PC-9 (cell line): ENCODE measurements at regions not wholly inside any gene's neighbourhood (a gene's known extent, or its start where the extent isn't known, plus 50 kb on each side); places are given as distances from the start of the nearest gene placed in this dataset.

Experiments used
- BruUV-seq: library from RNA; stranded (reverse); fragments of 400-500 nt; replicated peaks from 2 replicates; lab custom pipeline; 2021; lab: Mats Ljungman, UMichigan
- CTCF ChIA-PET: fragments of 300-600 bp; sonication (Branson Sonifier 250); formaldehyde crosslinking; loops from one replicate; lab custom pipeline; 2022; ENCODE audit warnings: antibody characterized with exemption; lab: Charles Lee
- POLR2A ChIA-PET: fragments of 300-600 bp; sonication (Branson Sonifier 250); formaldehyde crosslinking; loops from one replicate; lab custom pipeline; 2022; ENCODE audit warnings: antibody characterized with exemption; ENCODE audit not compliant: unreplicated experiment; lab: Charles Lee
- DNase-seq, 2 experiments: peaks; one replicate each; pipeline versions ENCODE4 v3.0.0 to v3.0.0-alpha.2; 2015 to 2022; ENCODE audit warnings: mixed read lengths in 1 of 2
- H2AFZ ChIP-seq: fragments of 200-600 bp; sonication (generic); 2 replicates; pipeline ENCODE4 v1.8.1; 2017; ENCODE audit warnings: antibody characterized with exemption
- H3F3A ChIP-seq: fragments of 200-600 bp; sonication (generic); 2 replicates; pipeline ENCODE4 v1.8.1; 2017; ENCODE audit warnings: antibody characterized with exemption, mild to moderate bottlenecking, low read depth; ENCODE audit not compliant: insufficient read depth
- H3K27ac ChIP-seq: fragments of 200-600 bp; sonication (generic); 2 replicates; pipeline ENCODE4 v1.6.1; 2016; ENCODE audit warnings: mixed run types
- H3K27me3 ChIP-seq: fragments of 200-600 bp; sonication (generic); 2 replicates; pipeline ENCODE4 v1.6.1; 2016; ENCODE audit warnings: low read depth, mixed run types; ENCODE audit not compliant: insufficient read depth
- H3K36me3 ChIP-seq: fragments of 200-600 bp; sonication (generic); 2 replicates; pipeline ENCODE4 v1.6.1; 2016; ENCODE audit warnings: low read depth, mixed run types
- H3K4me1 ChIP-seq: fragments of 200-600 bp; sonication (generic); replicated peaks from 2 replicates; pipeline ENCODE4 v1.6.1; 2016; ENCODE audit warnings: mixed run types; ENCODE audit not compliant: insufficient read depth
- H3K4me2 ChIP-seq: fragments of 200-600 bp; sonication (generic); 2 replicates; pipeline ENCODE4 v1.6.1; 2017; ENCODE audit warnings: mixed run types
- H3K4me3 ChIP-seq: fragments of 200-600 bp; sonication (generic); 2 replicates; pipeline ENCODE4 v1.6.1; 2016; ENCODE audit warnings: mixed run types
- H3K79me2 ChIP-seq: fragments of 200-600 bp; sonication (generic); 2 replicates; pipeline ENCODE4 v1.6.1; 2017; ENCODE audit warnings: low read depth, mixed run types
- H3K9me2 ChIP-seq: fragments of 200-600 bp; sonication (generic); 2 replicates; pipeline ENCODE4 v1.8.1; 2017; ENCODE audit warnings: mild to moderate bottlenecking; ENCODE audit not compliant: insufficient read depth
- H3K9me3 ChIP-seq: fragments of 200-600 bp; sonication (generic); 2 replicates; pipeline ENCODE4 v1.8.1; 2016; ENCODE audit warnings: low read depth; ENCODE audit not compliant: insufficient read depth
- H4K20me1 ChIP-seq: fragments of 200-600 bp; sonication (generic); 2 replicates; pipeline ENCODE4 v1.8.1; 2017; ENCODE audit not compliant: insufficient read depth
- CTCF ChIP-seq: fragments of 200-600 bp; sonication (generic); conservative IDR thresholded peaks from 2 replicates; pipeline ENCODE4 v1.6.1; 2017; ENCODE audit warnings: mixed run types, antibody characterized with exemption, mild to moderate bottlenecking, moderate library complexity
- EZH2 ChIP-seq: fragments of 200-600 bp; sonication (generic); IDR thresholded peaks from 2 replicates; pipeline ENCODE4 v1.8.0; 2017; ENCODE audit warnings: antibody characterized with exemption, low read depth
- intact Hi-C: fragments of 100-400 bp; cut with micrococcal nuclease; formaldehyde crosslinking; loops from one replicate; pipeline ENCODE4 v1.10.0; 2022; ENCODE audit not compliant: unreplicated experiment

- no peaks in the 10 kb centered on the region for H3K4me1 ChIP-seq
- no peaks in the 10 kb centered on the region for H3K9me2 ChIP-seq
- DNase-seq, result no peak
- no peaks in the 10 kb centered on the region for H4K20me1 ChIP-seq
- ChIA-PET CTCF (no interaction called here), POLR2A (no interaction called here)
- intact Hi-C loops, result no loop called here
- no peaks in the 10 kb centered on the region for H3K36me3 ChIP-seq
- H3K27me3 ChIP-seq, result peaks cover 88% of the 10 kb centered on the region
- no TSS peak for BruUV-seq
- H3F3A ChIP-seq, result no peaks in the 10 kb centered on the region
- no peak overlapping the region for H3K4me2 ChIP-seq
- H3K4me3 ChIP-seq, result no peak overlapping the region
- H3K27ac ChIP-seq, result no peak overlapping the region
- H2AFZ ChIP-seq, result no peak overlapping the region
- H3K9me3 ChIP-seq, result no peaks in the 10 kb centered on the region
- TF ChIP-seq EZH2 (no peak), CTCF (no peak)
- H3K79me2 ChIP-seq, result no peaks in the 10 kb centered on the region
These were observed 104.9 kb upstream of the MYL2 start for GRCh38 chr12:111025301-111025700.

DNA sequence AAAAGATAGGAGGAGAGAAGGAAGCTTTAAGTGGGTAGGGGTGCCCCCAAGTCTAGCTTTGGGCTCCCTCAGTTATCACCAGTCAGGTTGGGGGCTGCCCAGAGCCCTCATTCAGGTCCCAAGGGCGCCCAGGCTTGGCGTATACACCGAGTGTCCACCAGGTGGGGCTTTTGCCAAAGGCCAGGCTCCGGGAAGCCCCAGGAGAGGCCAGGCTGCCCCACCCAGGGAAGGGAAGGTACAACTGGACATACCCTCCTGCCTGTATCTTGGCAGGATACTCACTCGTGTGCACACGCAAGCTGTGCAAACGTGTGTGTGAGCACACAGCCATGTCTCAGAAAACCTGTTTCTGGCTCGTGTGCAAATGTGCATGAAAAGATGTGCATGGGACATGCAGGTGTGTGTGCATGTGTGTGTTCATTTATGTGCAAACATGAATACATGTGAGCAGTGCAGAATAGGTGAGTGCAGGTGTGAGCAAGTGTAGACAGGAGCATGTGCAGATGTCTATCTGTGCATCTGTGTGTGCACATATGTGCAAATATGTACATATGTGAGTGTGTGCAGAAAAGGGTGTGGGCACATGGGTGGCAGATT is 103.9 kb upstream of the MYL2 start:
- no peak overlapping the region for H3K4me3 ChIP-seq
- no peaks in the 10 kb centered on the region for H3K9me2 ChIP-seq
- no peaks in the 10 kb centered on the region for H4K20me1 ChIP-seq
- ChIA-PET CTCF (interaction anchor here (0.6 kb wide), 1 partner anchor 124 kb away, joined by 8 read pairs; no protein-coding TSS in a partner anchor), POLR2A (no interaction called here)
- peaks cover 88% of the 10 kb centered on the region for H3K27me3 ChIP-seq
- H2AFZ ChIP-seq, result no peak overlapping the region
- no peak overlapping the region for H3K27ac ChIP-seq
- no peaks in the 10 kb centered on the region for H3K4me1 ChIP-seq
- BruUV-seq, result no TSS peak
- no peaks in the 10 kb centered on the region for H3K36me3 ChIP-seq
- H3K9me3 ChIP-seq, result no peaks in the 10 kb centered on the region
- H3K79me2 ChIP-seq, result no peaks in the 10 kb centered on the region
- TF ChIP-seq EZH2, result no peak
- peak; percentile 89 for TF ChIP-seq CTCF
- H3K4me2 ChIP-seq, result no peak overlapping the region
- H3F3A ChIP-seq, result no peaks in the 10 kb centered on the region
- peak in 1 of 2 experiments; percentile 62 for DNase-seq
- intact Hi-C loops, result loop anchor here (1.0 to 5.0 kb wide), 2 partner anchors 130 to 288 kb away; no protein-coding TSS in a partner anchor

GRCh38 chr12:111022386-111022785 is 102.0 kb upstream of the MYL2 start:
- H3K79me2 ChIP-seq, result no peaks in the 10 kb centered on the region
- no peak overlapping the region for H3K27ac ChIP-seq
- H3K4me3 ChIP-seq, result no peak overlapping the region
- H3K9me2 ChIP-seq, result no peaks in the 10 kb centered on the region
- H4K20me1 ChIP-seq, result no peaks in the 10 kb centered on the region
- H3K9me3 ChIP-seq, result no peaks in the 10 kb centered on the region
- H2AFZ ChIP-seq, result no peak overlapping the region
- intact Hi-C loops, result loop anchor here (5.0 kb wide), 1 partner anchor 290 kb away; no protein-coding TSS in a partner anchor
- BruUV-seq, result no TSS peak
- ChIA-PET POLR2A (no interaction called here), CTCF (interaction anchor here (0.7 kb wide), 2 partner anchors 413 to 430 kb away, joined by 3 to 7 read pairs; no protein-coding TSS in a partner anchor)
- H3K36me3 ChIP-seq, result no peaks in the 10 kb centered on the region
- no peak for TF ChIP-seq EZH2
- no peak for TF ChIP-seq CTCF
- no peak for DNase-seq
- H3F3A ChIP-seq, result no peaks in the 10 kb centered on the region
- H3K27me3 ChIP-seq, result peaks cover 87% of the 10 kb centered on the region
- no peaks in the 10 kb centered on the region for H3K4me1 ChIP-seq
- no peak overlapping the region for H3K4me2 ChIP-seq
